Nephron progenitor cell (in vitro differentiated cells): ENCODE measurements at regions not wholly inside any gene's neighbourhood (a gene's known extent, or its start where the extent isn't known, plus 50 kb on each side); places are given as distances from the start of the nearest gene placed in this dataset.

Experiments used
- DNase-seq: peaks from one replicate; pipeline ENCODE4 v3.0.0; 2021
- H3K27ac Mint-ChIP-seq: 2 replicates; pipeline ENCODE4 v1.8.0; 2021; ENCODE audit warnings: mild to moderate bottlenecking, moderate library complexity, mixed read lengths
- H3K27me3 Mint-ChIP-seq: 2 replicates; pipeline ENCODE4 v1.8.0; 2021; ENCODE audit warnings: mild to moderate bottlenecking, low read depth, mixed read lengths; ENCODE audit not compliant: poor library complexity
- H3K36me3 Mint-ChIP-seq: 2 replicates; pipeline ENCODE4 v1.8.0; 2021; ENCODE audit warnings: low read depth, mixed read lengths
- H3K4me1 Mint-ChIP-seq: 2 replicates; pipeline ENCODE4 v1.8.0; 2021; ENCODE audit warnings: mixed read lengths
- H3K4me3 Mint-ChIP-seq: 2 replicates; pipeline ENCODE4 v1.8.0; 2021; ENCODE audit warnings: mild to moderate bottlenecking, moderate library complexity, mixed read lengths
- H3K9me3 Mint-ChIP-seq: 2 replicates; pipeline ENCODE4 v1.8.0; 2021; ENCODE audit warnings: mild to moderate bottlenecking, moderate library complexity, mixed read lengths
- TF ChIP-seq, protein P1 (sequence below): fragments of 200-600 bp; sonication (generic); IDR thresholded peaks from 2 replicates; pipeline ENCODE4 v1.5.0; 2021; ENCODE audit warnings: antibody characterized with exemption

DNA sequence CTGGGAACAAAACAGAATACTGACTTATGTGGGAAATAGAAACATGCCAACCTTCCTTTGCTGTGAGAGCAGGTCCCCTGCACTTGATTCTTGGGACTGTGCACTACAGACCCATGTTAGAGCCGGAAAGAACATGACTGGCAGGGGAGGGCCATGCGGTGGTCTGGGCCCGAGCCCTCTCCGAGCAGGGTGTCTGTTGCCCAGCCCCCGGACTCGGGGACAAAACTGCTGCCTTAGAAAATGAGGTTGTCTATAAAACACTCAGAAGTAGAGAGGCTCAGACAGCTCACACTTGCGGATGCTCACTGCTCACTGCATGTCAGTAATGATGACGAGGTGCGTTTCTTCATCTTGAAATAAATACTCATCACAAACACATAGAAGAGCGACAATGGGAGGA lies 270.7 kb upstream of the HDAC4 start:
- Mint-ChIP-seq H3K4me3 (no peak overlapping the region), H3K4me1 (peaks cover 13% of the 10 kb centered on the region), H3K27me3 (peaks cover 23% of the 10 kb centered on the region), H3K36me3 (no peaks in the 10 kb centered on the region), H3K27ac (no peak overlapping the region), H3K9me3 (peaks cover 3% of the 10 kb centered on the region)
- DNase-seq = no peak
- TF ChIP-seq, protein P1, sequence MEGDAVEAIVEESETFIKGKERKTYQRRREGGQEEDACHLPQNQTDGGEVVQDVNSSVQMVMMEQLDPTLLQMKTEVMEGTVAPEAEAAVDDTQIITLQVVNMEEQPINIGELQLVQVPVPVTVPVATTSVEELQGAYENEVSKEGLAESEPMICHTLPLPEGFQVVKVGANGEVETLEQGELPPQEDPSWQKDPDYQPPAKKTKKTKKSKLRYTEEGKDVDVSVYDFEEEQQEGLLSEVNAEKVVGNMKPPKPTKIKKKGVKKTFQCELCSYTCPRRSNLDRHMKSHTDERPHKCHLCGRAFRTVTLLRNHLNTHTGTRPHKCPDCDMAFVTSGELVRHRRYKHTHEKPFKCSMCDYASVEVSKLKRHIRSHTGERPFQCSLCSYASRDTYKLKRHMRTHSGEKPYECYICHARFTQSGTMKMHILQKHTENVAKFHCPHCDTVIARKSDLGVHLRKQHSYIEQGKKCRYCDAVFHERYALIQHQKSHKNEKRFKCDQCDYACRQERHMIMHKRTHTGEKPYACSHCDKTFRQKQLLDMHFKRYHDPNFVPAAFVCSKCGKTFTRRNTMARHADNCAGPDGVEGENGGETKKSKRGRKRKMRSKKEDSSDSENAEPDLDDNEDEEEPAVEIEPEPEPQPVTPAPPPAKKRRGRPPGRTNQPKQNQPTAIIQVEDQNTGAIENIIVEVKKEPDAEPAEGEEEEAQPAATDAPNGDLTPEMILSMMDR = no peak

DNA sequence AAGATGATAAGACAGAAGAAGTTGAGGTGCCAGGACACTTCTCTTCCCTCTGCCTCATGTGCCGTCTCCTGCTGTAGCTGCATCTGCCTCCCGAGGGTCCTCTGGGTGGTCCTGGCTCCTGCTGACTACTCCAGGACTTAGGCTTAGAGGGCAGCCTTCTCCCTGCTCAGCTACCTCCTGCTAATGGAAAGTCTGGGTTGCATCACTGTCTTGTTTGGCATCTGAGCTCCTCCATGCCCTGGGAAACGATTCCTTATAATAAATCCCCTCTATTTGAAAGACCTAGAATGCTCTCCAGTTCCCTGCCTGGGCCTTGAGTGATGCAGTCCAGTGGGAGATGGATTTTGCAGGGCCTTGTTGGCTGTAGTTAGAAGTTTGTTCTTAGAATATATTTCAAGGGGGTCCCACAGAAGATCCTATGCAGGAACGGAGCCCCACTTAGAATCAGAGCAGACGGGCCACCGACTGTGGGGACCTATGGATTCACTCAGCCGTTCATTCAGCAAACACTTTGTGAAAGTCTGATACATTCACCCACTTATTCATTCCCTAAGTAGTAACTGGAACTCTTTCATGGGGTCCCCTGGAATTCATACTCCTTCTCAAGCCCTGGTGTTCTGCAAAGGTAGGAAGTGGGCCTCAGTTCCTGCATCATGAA lies 269.8 kb upstream of the HDAC4 start:
- Mint-ChIP-seq H3K4me1 (peaks cover 13% of the 10 kb centered on the region), H3K27me3 (peaks cover 20% of the 10 kb centered on the region), H3K4me3 (no peak overlapping the region), H3K9me3 (peaks cover 3% of the 10 kb centered on the region), H3K27ac (no peak overlapping the region), H3K36me3 (no peaks in the 10 kb centered on the region)
- no peak for DNase-seq
- TF ChIP-seq, protein P1 = no peak

DNA sequence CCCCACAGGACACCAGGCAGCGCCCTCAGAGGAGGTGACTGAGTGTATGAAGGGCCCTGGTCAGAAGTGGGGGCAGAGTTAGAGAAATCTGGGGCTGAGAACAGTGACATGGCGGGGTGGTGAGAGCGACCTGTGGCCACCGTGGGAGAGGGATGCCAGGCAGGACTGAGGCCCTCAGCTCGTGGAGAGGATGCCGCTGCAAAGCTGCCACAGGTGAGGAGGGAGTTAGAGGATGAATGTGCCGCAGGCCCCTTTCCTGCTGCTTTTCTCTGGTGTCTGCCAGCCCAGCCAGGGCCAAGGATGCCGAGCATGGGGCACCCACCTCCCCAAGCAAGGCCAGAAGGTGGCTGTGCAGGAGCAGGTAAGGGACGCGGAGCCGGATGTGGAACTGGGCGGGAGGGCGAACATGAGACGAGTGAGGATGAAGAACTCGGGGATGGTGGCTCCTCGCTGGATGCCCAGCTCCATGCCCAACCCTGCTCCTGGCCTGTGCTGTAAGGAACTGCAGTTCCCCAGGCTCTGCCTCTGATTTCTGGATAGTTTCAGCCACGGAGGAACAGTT lies 269.2 kb upstream of the HDAC4 start:
- H3K4me3 Mint-ChIP-seq = no peak overlapping the region
- TF ChIP-seq, protein P1 = no peak

DNA sequence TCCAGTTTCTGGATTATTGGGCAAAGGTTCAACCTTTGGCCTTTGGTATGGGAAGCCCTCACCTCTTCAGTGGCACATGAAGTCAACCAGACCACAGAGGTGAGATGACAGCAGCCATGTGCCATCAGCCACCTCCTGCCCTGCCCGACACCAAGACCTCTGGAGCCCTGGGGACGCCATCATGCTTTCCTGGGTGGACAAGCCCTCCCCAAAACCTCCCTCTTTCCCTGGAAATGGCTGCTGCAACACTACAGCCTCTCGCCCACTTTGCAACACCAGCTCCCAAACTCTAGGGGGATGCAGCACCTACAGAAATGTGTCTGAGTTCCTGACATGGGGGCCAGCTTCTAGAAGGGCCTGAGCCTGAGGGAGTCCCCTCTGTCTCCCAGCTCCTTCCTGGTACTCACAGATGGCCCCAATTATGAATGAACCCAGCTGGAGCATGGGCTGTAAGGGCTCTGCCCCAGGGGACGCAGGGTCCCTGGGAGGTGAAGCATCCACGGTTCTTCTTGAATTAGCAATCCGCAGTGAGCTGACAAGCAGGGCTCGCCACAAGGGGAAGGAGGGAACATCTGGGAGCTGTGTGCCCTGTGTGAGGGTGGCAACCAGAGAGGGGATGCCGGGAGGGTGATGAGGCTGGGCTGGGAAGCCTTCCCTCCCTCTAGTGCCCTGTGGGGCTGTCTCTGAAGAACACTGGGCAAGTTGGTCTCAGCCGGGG lies 268.5 kb upstream of the HDAC4 start:
- TF ChIP-seq, protein P1 = no peak
- H3K9me3 Mint-ChIP-seq = peaks cover 6% of the 10 kb centered on the region
- peak overlapping the region; percentile 64 for H3K27ac Mint-ChIP-seq
- peaks cover 20% of the 10 kb centered on the region for H3K27me3 Mint-ChIP-seq
- no peak overlapping the region for H3K4me3 Mint-ChIP-seq
- no peak for DNase-seq
- H3K36me3 Mint-ChIP-seq = no peaks in the 10 kb centered on the region
- peaks cover 13% of the 10 kb centered on the region for H3K4me1 Mint-ChIP-seq

More for the DNA sequence above, 269.2 kb upstream of the HDAC4 start:
- H3K9me3 Mint-ChIP-seq = peaks cover 3% of the 10 kb centered on the region
- DNase-seq = no peak
- H3K27ac Mint-ChIP-seq = no peak overlapping the region
- peaks cover 20% of the 10 kb centered on the region for H3K27me3 Mint-ChIP-seq
- peaks cover 13% of the 10 kb centered on the region for H3K4me1 Mint-ChIP-seq
- H3K36me3 Mint-ChIP-seq = no peaks in the 10 kb centered on the region

DNA sequence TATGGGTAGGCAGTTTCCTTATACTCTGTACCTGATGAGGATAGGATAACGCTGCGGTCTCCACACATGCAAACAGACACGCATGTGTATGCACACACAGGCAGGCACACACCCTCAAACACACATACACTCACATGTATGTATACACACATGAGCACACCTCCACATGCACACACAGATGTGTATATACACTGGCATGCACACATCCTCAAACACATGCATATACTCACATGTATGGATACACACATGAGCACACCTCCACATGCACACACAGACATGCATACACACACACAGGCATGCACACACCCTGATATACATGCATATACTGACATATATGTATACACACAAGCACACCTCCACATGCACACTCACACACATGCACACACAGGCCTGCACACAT lies 267.8 kb upstream of the HDAC4 start:
- no peak for DNase-seq
- Mint-ChIP-seq H3K27me3 (peaks cover 17% of the 10 kb centered on the region), H3K4me3 (no peak overlapping the region), H3K36me3 (no peaks in the 10 kb centered on the region), H3K9me3 (peaks cover 6% of the 10 kb centered on the region), H3K27ac (no peak overlapping the region), H3K4me1 (peaks cover 15% of the 10 kb centered on the region)
- TF ChIP-seq, protein P1 = no peak
